ENCODE measurements at regions not wholly inside any gene's neighbourhood (a gene's known extent, or its start where the extent isn't known, plus 50 kb on each side); places are given as distances from the start of the nearest gene placed in this dataset.

DNA sequence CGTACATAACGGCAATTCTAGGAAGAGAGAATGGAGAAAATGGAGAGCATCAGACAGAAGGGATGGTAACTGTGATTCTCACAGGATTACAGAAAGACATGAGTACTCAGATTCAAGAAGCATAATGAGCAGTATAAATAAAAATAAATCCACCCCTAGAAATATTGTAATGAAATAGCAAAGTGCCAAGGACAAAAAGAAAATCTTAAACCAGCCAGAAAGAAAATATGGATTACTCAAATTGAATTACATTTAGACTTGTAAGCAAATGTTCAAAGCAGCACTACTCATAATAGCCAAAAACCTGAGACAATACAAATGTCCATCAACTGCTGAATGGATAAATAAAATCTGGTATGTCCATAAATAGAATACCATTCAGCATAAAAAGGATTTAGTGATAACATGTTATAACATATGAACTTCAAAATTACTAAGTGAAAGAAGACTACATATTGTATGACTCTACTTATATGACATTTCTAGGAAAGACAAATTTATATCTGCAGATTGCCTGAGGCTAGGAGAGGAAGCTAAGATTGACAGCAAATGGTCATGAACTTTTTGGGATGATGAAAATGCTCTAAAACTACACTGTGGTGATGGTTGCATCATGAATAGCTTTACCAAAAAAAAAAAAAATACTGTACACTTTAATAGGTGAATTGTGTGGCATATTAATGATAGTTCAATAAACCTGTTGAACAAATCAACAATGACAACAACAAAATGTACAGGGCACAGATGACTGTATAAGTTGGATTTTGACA, 63.4 kb upstream of the SPTBN1 start:
- DNase-seq, result no peak

DNA sequence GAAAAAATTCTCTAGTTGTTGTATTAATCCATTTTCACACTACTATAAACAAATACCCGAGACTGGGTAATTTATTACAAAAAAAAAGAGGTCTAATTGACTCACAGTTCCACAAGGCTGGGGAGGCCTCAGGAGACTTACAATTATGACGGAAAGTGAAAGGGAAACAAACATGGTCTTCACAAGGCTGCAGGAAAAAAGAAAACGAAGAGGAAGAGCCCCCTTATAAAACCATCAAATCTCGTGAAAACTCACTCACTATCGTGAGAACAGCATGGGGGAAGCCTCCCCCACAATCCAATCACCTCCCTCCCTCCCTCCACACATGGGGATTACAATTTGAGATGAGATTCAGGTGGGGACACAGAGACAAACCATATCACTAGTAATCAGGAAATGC, 61.7 kb upstream of the SPTBN1 start:
- no peak for DNase-seq

DNA sequence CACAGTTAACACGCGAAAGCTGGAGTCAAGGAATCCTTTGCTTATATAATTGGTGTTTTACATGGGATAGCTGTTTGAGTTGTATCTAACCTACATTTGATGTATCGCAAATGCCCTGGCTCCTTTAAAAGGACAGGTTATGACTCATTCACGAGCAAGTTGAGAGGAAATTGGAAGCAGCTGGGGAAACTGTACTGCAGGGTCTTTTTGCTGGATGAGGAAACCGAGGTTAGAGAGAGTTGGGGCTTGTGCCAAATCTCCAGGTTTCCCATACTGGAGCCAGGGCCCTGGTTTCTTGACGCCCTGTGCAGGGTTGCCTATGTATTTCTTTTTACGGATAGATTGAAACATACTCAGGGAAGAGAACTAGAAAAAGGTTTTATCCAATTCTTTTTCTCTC, 60.0 kb upstream of the SPTBN1 start:
- no peak for DNase-seq

DNA sequence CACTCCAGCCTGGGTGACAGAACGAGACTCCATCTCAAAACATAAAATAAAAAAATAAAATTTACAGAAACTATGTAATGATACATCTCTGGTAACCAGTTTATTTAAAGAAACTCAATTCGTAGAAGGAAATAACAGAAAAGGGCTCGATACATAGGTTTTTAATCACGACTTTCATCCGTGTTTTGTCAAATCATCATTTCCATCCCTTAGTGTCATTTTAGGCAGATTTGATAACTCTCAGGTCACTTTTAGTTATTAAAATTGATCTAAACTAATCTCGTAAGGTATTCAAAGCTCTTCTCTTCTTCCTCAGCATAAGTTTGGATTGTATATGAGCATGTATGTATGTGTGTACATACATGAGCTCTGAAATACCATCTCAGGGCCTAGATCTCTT, 59.3 kb upstream of the SPTBN1 start:
- no peak for DNase-seq

DNA sequence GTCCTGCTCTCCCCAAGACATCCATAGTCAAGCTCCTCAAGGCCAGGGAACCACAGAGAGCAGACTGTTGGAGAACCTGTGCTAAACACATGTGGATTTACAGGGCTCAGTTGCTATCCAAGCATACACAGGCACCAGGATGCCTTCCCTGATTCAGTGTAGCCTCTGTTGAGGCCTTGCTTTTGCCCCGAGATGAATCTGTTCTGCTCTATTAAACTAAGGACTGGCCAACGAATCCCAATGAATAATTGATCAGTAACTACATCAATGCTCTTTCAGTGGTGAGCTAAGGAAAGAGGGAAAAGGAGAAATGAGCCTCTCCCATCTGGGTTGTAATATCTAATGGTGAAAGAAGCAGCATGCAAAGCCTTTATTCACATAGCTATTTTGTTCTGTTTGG, 58.7 kb upstream of the SPTBN1 start:
- no peak for DNase-seq

DNA sequence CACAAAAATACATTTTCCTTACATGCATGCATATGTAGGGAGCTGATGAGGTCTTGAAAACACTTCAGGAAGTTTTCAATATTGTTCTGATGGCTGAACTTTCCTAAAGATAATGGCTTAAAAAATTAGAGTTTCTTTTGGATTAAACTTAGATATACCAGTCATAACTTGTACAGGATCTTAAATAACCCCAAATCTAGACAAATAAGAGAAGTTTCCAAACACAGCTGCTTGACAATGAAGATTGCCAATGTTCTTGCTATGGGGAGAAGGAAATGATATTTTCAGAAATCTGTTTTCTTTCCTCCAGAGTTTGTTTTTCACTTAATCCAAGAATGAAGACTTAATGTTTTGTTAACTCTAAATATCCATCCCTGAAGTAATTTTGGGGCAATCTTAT, 54.6 kb upstream of the SPTBN1 start:
- DNase-seq, result no peak

DNA sequence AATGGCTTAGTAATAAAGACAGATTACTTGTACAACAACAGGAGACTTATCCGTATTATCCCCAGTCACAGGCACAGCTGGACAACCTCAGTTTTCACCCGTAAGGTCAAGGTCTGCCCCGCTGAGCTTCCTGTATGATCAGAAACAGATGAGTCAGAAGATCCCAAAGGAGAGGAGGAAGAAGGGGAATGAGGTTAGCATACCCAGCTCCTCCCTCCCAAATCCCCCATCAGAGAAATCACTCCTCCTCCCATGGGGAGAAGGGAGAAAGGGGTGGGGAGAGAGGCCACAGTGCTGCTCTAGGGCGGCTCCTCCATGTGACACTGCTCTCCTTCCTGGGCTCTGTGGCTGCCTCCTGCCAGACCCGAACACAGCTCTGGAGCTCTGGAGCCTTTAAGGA, 53.8 kb upstream of the SPTBN1 start:
- DNase-seq, result no peak

DNA sequence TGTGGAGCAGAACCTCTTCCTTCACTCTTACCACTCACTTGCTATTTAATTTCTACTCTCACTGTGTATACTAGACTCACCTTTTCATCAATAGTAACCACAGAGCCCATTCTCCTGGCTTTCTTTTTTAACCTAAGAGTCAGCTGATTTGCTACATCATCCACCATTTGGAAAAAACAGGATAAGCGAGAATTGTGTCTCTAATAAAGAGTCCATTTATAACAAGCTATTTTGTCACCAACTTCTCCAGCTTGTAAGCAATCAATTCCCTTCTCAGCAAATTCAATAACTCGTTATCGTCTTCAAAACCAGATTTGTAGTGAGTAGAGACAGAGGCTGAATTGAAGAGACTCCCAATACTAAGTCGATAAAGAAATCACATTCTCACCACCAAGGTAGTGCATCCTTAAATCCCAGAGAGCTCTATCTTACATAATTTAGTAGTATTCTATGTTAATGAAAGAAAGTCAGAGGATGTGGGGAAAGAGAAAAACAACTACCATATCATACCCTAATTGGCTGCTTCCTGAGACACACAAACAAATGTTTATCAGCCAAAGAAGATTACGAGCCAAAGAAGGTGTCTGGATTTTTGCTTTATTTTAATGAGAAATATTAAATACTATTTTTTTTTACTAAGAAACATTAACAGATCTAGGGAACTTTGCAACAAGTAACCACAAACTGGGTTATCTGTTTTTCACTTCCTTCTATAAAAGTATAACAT, 52.5 kb upstream of the SPTBN1 start:
- DNase-seq, result no peak

DNA sequence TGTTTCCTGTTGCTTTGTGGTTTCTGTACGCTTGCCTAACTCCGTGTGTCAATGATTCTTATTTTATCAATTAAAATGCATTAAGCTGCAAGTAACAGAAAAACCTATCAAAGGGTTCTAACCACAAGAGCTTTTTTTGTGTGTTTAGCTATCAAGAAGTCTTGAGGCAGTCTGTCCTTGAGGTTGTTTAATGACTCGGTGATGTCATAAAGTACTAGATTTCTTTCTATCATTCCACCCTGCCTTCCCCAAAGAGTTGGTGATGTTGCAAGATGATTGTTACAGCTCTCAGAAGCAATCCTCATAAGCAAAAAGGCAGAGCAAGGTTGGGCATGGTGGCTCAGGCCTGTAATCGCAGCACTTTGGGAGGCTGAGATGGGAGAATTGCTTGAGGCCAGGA, 51.9 kb upstream of the SPTBN1 start:
- no peak for DNase-seq

DNA sequence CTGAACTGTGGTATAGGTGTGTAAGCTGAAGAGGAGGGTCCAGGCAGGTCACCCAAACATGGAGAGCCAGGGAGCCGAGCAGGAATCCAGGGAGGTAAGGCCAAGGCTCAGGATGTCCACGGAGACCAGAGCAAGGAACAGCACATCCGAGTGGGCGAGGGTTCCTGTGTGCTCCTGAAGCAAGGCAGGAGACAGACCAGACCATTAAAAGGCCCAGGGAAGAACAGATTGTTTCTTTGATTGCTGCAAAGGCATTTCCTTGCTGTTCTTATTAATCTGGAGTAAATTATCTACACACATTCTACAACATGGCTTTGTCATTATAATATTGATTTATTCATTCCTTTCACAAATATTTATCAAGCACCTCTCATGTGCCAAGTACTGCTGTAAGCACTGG, 50.1 kb upstream of the SPTBN1 start:
- DNase-seq, result no peak
